Gastroesophageal sphincter (tissue), 4 donors: ENCODE measurements at regions not wholly inside any gene's neighbourhood (a gene's known extent, or its start where the extent isn't known, plus 50 kb on each side); places are given as distances from the start of the nearest gene placed in this dataset.

ENCODE experiments used
- ATAC-seq: fragments of 150-250 bp; one replicate; pipeline ENCODE4 v1.9.1; 2016; ENCODE audit warnings: mild to moderate bottlenecking, moderate library complexity
- H3K27ac ChIP-seq, 4 donors: fragments of 200-600 bp; sonication (generic) in 3 of 4; 1 replicate in 3 of 4; 2 replicates in 1 of 4; pipeline ENCODE4 v1.5.1; 2016 to 2019
- H3K27me3 ChIP-seq: fragments of 200-600 bp; sonication (generic); one replicate; pipeline ENCODE4 v1.5.1; 2019
- H3K36me3 ChIP-seq, 2 donors: fragments of 200-600 bp; sonication (generic); one replicate each; pipeline ENCODE4 v1.5.1; 2019; ENCODE audit warnings: control low read depth in 1 of 2
- H3K4me1 ChIP-seq, 3 donors: fragments of 200-600 bp; sonication (generic); 1 replicate in 2 of 3; 2 replicates in 1 of 3; pipeline ENCODE4 v1.5.1; 2016 to 2019; ENCODE audit warnings: control low read depth in 2 of 3
- H3K4me3 ChIP-seq, 2 donors: fragments of 200-600 bp; sonication (generic); one replicate each; pipeline ENCODE4 v1.5.1; 2019; ENCODE audit warnings: mild to moderate bottlenecking in 1 of 2, moderate library complexity in 1 of 2
- H3K9me3 ChIP-seq, 3 donors: fragments of 200-600 bp; sonication (generic); one replicate each; pipeline ENCODE4 v1.5.1; 2017 to 2019; ENCODE audit warnings: control low read depth in 2 of 3
- EP300 ChIP-seq: sonication (generic); formaldehyde crosslinking; IDR thresholded peaks from one replicate; pipeline ENCODE4 v1.6.1; 2017; ENCODE audit warnings: antibody characterized with exemption, mild to moderate bottlenecking
- POLR2A ChIP-seq, 2 donors: fragments of 450-650 bp; IDR thresholded peaks; one replicate each; pipeline ENCODE4 v1.6.1; 2017; ENCODE audit warnings: antibody characterized with exemption in 2 of 2, mild to moderate bottlenecking in 2 of 2, moderate library complexity in 1 of 2
- POLR2AphosphoS5 ChIP-seq: sonication (generic); formaldehyde crosslinking; IDR thresholded peaks from one replicate; pipeline ENCODE4 v1.6.1; 2017; ENCODE audit warnings: antibody characterized with exemption
- whole genome bisulfite sequencing, 2 donors: methylation state at CpG; one replicate each; pipeline ENCODE4 v1.1.5; 2018; ENCODE audit warnings: low coverage in 1 of 2; 5-methylcytosine and 5-hydroxymethylcytosine counted together
- TF ChIP-seq, protein P1 (sequence below), 4 experiments: fragments of 200-600 bp in 2 of 4; fragments of 450-650 bp in 2 of 4; sonication (generic) in 1 of 4; IDR thresholded peaks; one replicate each; pipeline ENCODE4 v1.5.1; 2017 to 2019; ENCODE audit warnings: antibody characterized with exemption in 4 of 4, mild to moderate bottlenecking in 2 of 4, moderate library complexity in 2 of 4

DNA sequence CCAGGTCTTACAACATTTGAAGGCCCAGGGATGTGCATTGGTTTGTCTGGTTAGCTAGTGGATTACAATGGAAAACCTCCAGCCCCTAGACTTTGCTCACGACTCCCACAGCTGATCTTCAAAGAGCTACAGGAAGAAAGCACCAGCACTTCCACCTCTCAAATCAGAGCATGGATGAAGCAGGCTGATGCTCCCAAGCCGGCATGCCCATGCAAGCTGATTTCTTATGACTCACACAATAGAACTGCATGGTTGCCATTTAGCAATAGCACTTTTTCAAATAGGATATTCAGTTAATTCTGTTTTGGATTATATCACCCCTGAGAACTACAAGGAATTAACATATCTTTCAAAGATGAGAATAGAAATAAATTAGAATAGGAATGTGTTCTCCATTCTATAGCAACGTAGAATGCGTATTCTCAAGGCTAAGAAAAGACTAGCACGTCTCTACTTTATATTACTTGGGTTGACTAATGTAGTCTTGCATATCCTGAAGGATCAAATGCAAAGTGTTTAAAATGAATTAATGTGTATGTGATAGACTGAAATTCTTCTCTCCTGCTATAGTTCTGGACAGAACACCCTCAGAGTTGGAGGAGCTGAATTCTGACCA is 292.4 kb downstream of the TRIB2 start:
- H3K27me3 ChIP-seq = peaks cover 12% of the 10 kb centered on the region
- no peaks in the 10 kb centered on the region for H3K36me3 ChIP-seq
- no peak overlapping the region for H3K4me3 ChIP-seq
- 87 to 90% methylated on average over 4 to 5 of the region's 5 CpGs for WGBS, 2 donors
- H3K27ac ChIP-seq = no peak overlapping the region
- peaks cover 0 to 10% (median 0%) of the 10 kb centered on the region in 3 donors for H3K4me1 ChIP-seq
- no peak for ATAC-seq
- TF ChIP-seq POLR2A (IDR thresholded peaks at IDR 0.05) (no peak), POLR2AphosphoS5 (no peak), EP300 (no peak)
- no peaks in the 10 kb centered on the region for H3K9me3 ChIP-seq

DNA sequence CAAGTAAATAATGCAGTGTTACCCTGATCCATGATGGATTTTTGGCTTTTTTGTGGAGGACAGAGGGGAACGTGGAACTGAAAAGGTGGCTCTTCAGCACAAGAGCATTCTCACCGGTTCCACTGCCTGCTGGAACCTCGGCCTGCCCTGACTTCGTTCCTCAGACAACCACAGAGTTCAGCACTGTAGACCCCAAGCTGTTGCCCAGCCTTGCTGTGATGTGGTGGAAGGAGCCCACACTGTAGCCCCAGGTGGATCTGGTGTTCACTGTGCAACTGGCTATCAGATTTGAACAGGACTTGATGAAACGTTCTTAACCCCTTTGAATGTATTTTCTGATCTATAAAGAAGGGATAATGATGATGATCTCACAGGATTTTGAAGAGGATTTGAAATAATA is 293.5 kb downstream of the TRIB2 start:
- Histone ChIP-seq H3K36me3 (no peaks in the 10 kb centered on the region), H3K9me3 (no peaks in the 10 kb centered on the region), H3K4me3 (no peak overlapping the region), H3K27ac (no peak overlapping the region), H3K4me1 (peaks cover 0 to 10% (median 0%) of the 10 kb centered on the region in 3 donors), H3K27me3 (peaks cover 12% of the 10 kb centered on the region)
- WGBS, 2 donors = 77 to 93% methylated on average over 3 to 5 of the region's 5 CpGs
- no peak for ATAC-seq
- TF ChIP-seq, protein P1, sequence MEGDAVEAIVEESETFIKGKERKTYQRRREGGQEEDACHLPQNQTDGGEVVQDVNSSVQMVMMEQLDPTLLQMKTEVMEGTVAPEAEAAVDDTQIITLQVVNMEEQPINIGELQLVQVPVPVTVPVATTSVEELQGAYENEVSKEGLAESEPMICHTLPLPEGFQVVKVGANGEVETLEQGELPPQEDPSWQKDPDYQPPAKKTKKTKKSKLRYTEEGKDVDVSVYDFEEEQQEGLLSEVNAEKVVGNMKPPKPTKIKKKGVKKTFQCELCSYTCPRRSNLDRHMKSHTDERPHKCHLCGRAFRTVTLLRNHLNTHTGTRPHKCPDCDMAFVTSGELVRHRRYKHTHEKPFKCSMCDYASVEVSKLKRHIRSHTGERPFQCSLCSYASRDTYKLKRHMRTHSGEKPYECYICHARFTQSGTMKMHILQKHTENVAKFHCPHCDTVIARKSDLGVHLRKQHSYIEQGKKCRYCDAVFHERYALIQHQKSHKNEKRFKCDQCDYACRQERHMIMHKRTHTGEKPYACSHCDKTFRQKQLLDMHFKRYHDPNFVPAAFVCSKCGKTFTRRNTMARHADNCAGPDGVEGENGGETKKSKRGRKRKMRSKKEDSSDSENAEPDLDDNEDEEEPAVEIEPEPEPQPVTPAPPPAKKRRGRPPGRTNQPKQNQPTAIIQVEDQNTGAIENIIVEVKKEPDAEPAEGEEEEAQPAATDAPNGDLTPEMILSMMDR (IDR thresholded peaks at IDR 0.05) = no peak
- TF ChIP-seq POLR2A (IDR thresholded peaks at IDR 0.05) = no peak
- TF ChIP-seq POLR2AphosphoS5 = no peak
- no peak for TF ChIP-seq EP300

DNA sequence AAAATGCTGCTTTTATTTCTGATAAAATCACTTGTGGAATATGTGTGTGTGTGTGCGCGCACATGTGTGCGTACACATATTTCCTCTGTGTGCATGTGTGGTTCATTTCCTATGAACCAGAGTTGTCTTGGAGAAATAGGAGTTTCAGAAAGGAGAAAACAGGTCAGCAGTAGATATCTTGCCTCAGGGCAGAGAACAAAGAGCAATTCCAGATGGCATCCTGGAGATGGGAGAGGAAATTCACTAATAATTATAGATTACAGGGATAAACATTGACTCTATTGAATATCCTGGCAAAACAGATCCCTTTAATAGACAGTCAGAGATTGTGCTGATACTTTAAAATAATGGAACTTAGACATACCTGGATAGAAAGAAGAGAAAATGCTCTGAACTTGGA is 298.0 kb downstream of the TRIB2 start:
- TF ChIP-seq EP300 = no peak
- TF ChIP-seq POLR2AphosphoS5 = no peak
- TF ChIP-seq, protein P1 (IDR thresholded peaks at IDR 0.05) = no peak
- no peak for TF ChIP-seq POLR2A (IDR thresholded peaks at IDR 0.05)
- no peak for ATAC-seq
- no peak overlapping the region for H3K27ac ChIP-seq
- WGBS, 2 donors = 68 to 98% methylated on average over 3 of the region's 3 CpGs
- H3K4me3 ChIP-seq = no peak overlapping the region
- H3K36me3 ChIP-seq = no peaks in the 10 kb centered on the region
- peaks cover 12% of the 10 kb centered on the region for H3K27me3 ChIP-seq
- H3K4me1 ChIP-seq = no peaks in the 10 kb centered on the region
- H3K9me3 ChIP-seq = no peaks in the 10 kb centered on the region

DNA sequence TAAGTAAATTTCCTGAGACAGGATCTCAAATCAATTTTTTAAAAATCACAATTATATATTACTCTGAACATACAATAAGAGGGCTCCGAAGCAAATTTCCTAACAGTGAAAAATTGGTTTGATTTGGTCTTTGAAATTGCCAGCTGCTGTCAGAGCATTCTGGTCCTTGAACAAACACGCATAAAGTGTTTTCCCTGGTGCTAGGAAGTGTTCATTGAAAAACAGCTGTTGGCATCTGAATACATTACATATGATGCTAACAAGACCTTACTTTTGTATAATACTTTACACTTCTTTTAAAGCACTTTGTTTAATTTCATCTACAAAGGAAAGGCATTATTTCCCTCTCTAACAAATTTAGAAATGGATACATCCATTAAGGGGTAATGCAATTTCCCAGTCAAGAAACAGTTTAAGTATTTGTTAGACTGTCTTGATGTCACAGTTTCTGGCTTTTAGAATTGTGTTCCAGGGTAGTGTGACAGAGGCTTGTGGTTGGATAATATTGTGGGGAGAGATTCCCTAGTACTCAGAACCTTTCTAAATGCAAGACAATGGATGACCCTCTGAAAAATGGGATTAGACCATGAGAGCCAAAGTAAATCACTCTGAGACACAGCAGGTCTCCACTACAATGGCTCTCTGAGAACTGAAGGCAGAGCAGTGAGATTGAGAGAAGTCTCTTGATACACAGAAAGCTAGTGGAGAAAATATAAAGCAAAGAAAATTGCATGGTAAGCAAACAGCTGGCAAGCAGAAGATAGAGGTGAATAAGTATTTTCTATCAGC is 299.0 kb downstream of the TRIB2 start:
- Histone ChIP-seq H3K27ac (no peak overlapping the region), H3K9me3 (no peaks in the 10 kb centered on the region), H3K27me3 (peaks cover 9% of the 10 kb centered on the region), H3K36me3 (no peaks in the 10 kb centered on the region), H3K4me1 (no peaks in the 10 kb centered on the region), H3K4me3 (no peak overlapping the region)
- ATAC-seq = no peak
- TF ChIP-seq, protein P1 (IDR thresholded peaks at IDR 0.05) = no peak
- no peak for TF ChIP-seq POLR2AphosphoS5
- TF ChIP-seq EP300 = no peak
- TF ChIP-seq POLR2A (IDR thresholded peaks at IDR 0.05) = no peak
- 88 to 90% methylated on average over 2 of the region's 2 CpGs for WGBS, 2 donors

DNA sequence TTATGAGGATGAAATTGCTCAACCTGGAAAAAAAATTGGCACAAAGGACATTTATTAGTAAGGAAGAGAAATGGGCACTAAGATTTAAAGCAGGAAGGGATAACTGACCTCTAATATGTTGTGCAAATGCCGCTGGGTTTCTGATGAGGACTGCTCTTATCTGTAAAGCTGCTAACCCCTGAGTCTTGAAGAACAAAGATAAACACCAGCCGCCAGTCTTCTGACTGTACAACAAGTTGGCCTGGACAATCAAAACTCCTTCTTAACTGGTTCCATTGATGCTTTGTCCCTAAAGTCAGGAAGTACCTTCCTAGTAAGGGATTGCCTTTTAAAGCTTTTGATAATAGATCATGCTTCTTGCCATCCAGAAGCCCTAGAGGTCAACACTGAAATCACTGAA is 301.8 kb downstream of the TRIB2 start:
- no peak for ATAC-seq
- Histone ChIP-seq H3K36me3 (no peaks in the 10 kb centered on the region), H3K27ac (no peak overlapping the region), H3K4me1 (no peaks in the 10 kb centered on the region), H3K9me3 (no peaks in the 10 kb centered on the region), H3K4me3 (no peak overlapping the region), H3K27me3 (no peaks in the 10 kb centered on the region)
- TF ChIP-seq, protein P1 (IDR thresholded peaks at IDR 0.05) = no peak
- TF ChIP-seq POLR2AphosphoS5 (no peak), POLR2A (IDR thresholded peaks at IDR 0.05) (no peak), EP300 (no peak)
- 82 to 94% methylated on average over 2 of the region's 2 CpGs for WGBS, 2 donors
